GM12891 (cell line): ENCODE measurements at regions not wholly inside any gene's neighbourhood (a gene's known extent, or its start where the extent isn't known, plus 50 kb on each side); places are given as distances from the start of the nearest gene placed in this dataset.

Source experiments
- PAX5 ChIP-seq: IDR thresholded peaks from 2 replicates; pipeline ENCODE4 v1.6.1; 2011; ENCODE audit warnings: low read length, moderate library complexity, mild to moderate bottlenecking; ENCODE audit not compliant: insufficient read depth, severe bottlenecking
- POLR2A ChIP-seq: IDR thresholded peaks from 2 replicates; pipeline ENCODE4 v1.6.1; 2011; ENCODE audit warnings: low read depth, low read length, control low read depth
- POLR2AphosphoS5 ChIP-seq: IDR thresholded peaks from 2 replicates; pipeline ENCODE4 v1.6.1; 2011; ENCODE audit warnings: low read depth, low read length, control low read depth
- POU2F2 ChIP-seq: IDR thresholded peaks from 2 replicates; pipeline ENCODE4 v1.6.1; 2011; ENCODE audit warnings: low read depth, mild to moderate bottlenecking, control low read depth, low read length, moderate library complexity
- SPI1 ChIP-seq: IDR thresholded peaks from 2 replicates; pipeline ENCODE4 v1.6.1; 2011; ENCODE audit warnings: low read depth, low read length, control low read depth
- TAF1 ChIP-seq: IDR thresholded peaks from 2 replicates; pipeline ENCODE4 v1.6.1; 2011; ENCODE audit warnings: low read depth, low read length, control low read depth

GRCh38 chr13:109644956-109645355 is 141.4 kb downstream of the IRS2 start:
- TF ChIP-seq TAF1, result no peak
- no peak for TF ChIP-seq POLR2A
- TF ChIP-seq PAX5, result no peak
- TF ChIP-seq POLR2AphosphoS5, result no peak
- no peak for TF ChIP-seq SPI1
- TF ChIP-seq POU2F2, result no peak
